Activated naive CD4-positive, alpha-beta T cell treated with anti-CD3 and anti-CD28 coated beads, Interleukin-2, amount 50 U/mL, for 72 hours (primary cell): ENCODE measurements at regions not wholly inside any gene's neighbourhood (a gene's known extent, or its start where the extent isn't known, plus 50 kb on each side); places are given as distances from the start of the nearest gene placed in this dataset.

Experiments used
- ATAC-seq, 2 donors: fragments of 150-1000 bp; cut with Tn5 transposase; 2 replicates each; pipeline ENCODE4 v1.10.0; 2021; ENCODE audit warnings: mild to moderate bottlenecking in 2 of 2, moderate library complexity in 2 of 2
- DNase-seq, 2 donors: peaks; one replicate each; pipeline ENCODE4 v3.0.0; 2021 to 2022; ENCODE audit warnings: low spot score in 2 of 2
- H3K27ac Mint-ChIP-seq, 2 donors: one replicate each; pipeline ENCODE4 v1.8.0; 2022; ENCODE audit warnings: mild to moderate bottlenecking in 2 of 2, mixed read lengths in 2 of 2
- H3K36me3 Mint-ChIP-seq, 2 donors: one replicate each; pipeline ENCODE4 v1.8.0; 2022; ENCODE audit warnings: mixed read lengths in 2 of 2
- H3K9me3 Mint-ChIP-seq, 2 donors: one replicate each; pipeline ENCODE4 v1.8.0; 2022; ENCODE audit warnings: mixed read lengths in 2 of 2

DNA sequence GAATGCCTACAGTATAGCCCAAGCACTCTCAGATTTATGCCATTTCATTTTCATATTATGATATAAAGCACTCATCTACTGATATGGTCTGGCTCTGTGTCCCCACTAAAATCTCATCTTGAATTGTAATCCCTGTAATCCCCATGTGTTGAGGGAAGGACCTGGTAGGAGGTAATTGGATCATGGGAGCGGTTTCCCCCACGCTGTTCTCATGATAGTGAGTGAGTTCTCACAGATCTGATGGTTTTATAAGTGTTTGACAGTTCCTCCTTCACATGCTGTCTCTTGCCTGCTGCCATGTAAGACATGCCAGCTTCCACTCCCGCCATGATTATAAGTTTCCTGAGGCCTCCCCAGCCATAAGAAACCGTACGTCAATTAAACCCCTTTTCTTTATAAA is 171.7 kb downstream of the OTOR start:
- H3K27ac Mint-ChIP-seq: no peak overlapping the region
- no peak for ATAC-seq
- no peak for DNase-seq
- H3K36me3 Mint-ChIP-seq: peaks cover 0 to 6% of the 10 kb centered on the region in 2 donors
- H3K9me3 Mint-ChIP-seq: peaks cover 9 to 10% of the 10 kb centered on the region in 2 donors

DNA sequence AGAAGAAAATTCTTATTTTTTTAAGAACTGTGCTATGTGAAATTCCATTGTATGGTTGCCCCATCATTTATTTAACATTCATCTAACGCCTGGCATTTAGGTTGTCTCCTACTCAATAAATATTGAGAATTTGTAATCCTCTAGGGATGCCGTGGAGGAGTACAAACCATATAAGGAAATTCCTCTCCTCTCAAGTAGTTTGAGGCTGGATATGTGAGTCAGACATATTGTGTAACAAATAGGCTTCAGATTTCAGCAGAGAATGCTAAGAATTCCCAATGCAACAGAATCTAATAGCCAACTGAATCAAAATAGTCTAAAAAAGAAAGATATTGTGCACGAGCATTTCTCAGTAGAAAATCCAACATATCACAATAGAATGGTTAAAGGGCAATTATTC is 174.7 kb downstream of the OTOR start:
- H3K27ac Mint-ChIP-seq: no peak overlapping the region
- H3K9me3 Mint-ChIP-seq: peaks cover 5 to 11% of the 10 kb centered on the region in 2 donors

GRCh38 chr20:16926626-16927430 is 178.7 kb downstream of the OTOR start:
- DNase-seq (no peak), ATAC-seq (no peak)
- Mint-ChIP-seq H3K36me3 (no peaks in the 10 kb centered on the region), H3K9me3 (peaks cover 10 to 16% of the 10 kb centered on the region in 2 donors), H3K27ac (no peak overlapping the region)

More for the DNA sequence above, 174.7 kb downstream of the OTOR start:
- H3K36me3 Mint-ChIP-seq: no peaks in the 10 kb centered on the region
- ATAC-seq (no peak), DNase-seq (no peak)

GRCh38 chr20:16929756-16930155 is 181.6 kb downstream of the OTOR start:
- Mint-ChIP-seq H3K9me3 (peaks cover 12 to 13% of the 10 kb centered on the region in 2 donors), H3K27ac (no peak overlapping the region), H3K36me3 (no peaks in the 10 kb centered on the region)
- ATAC-seq (no peak), DNase-seq (no peak)

DNA sequence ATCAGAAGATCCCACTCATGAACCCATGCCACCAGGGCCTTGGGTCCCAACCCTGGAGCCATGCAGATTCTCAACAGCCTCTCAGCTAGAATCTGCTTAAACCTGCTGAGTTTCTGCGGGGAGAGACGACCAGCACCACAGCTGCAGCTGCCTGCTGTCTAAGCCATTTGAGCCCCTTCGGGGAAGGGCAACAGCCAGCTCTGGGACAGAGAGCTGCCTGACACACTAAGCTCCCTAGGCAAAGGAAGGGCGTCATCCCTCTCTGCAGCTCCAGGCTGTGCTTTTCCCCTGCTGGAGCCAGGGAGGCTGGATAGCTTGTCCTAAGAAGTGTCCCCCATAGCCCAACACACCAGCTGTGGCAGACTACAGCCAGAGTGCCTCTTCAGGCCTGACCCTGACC is 182.5 kb downstream of the OTOR start:
- Mint-ChIP-seq H3K27ac (no peak overlapping the region), H3K36me3 (no peaks in the 10 kb centered on the region), H3K9me3 (peaks cover 10 to 15% of the 10 kb centered on the region in 2 donors)
- ATAC-seq (no peak), DNase-seq (no peak)

- DNase-seq (no peak), ATAC-seq (no peak)
- no peak overlapping the region for H3K27ac Mint-ChIP-seq
- peaks cover 0 to 17% of the 10 kb centered on the region in 2 donors for H3K9me3 Mint-ChIP-seq
- no peaks in the 10 kb centered on the region for H3K36me3 Mint-ChIP-seq
Measured at GRCh38 chr20:16939051-16939450, 190.9 kb downstream of the OTOR start.

GRCh38 chr20:16940701-16941100 is 192.5 kb downstream of the OTOR start:
- DNase-seq: no peak
- Mint-ChIP-seq H3K27ac (no peak overlapping the region), H3K9me3 (peaks cover 0 to 18% of the 10 kb centered on the region in 2 donors), H3K36me3 (no peaks in the 10 kb centered on the region)
- ATAC-seq: no peak

DNA sequence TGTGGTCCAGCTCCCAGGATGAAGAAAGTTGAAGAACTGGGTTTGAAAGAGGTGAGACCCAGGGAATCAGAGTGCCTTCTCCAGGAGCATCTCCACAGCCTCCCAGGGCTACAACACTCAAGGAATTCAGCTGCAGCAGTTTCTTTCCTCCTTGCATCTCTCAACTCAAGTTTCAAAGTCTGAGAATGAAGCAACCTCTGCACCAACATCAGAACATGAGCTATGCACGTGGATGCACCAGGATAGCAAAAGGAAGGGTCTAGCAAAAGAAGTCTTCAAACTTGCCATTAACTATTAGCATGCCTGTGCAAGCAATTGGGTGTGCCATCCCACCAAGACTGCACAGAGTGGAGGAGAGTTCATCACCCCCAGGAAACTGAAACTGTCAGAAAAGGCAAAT is 193.9 kb downstream of the OTOR start:
- DNase-seq: no peak
- H3K36me3 Mint-ChIP-seq: no peaks in the 10 kb centered on the region
- H3K27ac Mint-ChIP-seq: no peak overlapping the region
- no peak for ATAC-seq
- H3K9me3 Mint-ChIP-seq: peaks cover 0 to 13% of the 10 kb centered on the region in 2 donors

DNA sequence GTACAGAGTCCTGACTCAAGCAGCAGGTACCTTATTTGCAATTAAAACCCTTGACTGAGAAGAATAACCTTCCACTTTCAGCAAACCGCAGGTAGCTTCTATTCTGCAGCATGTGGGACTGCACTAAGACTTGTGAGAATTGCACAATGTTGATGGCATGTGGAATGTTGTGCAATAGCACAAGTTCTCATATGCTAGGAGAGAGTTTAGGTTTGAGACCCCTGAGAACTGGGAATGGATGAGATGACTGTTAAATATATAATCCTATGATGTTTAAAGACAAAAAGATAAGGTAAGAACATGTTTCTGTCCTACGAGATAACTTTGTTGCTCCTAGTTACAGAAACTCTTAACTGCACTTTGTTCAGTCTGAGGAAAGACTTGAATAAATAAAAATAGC is 194.6 kb downstream of the OTOR start:
- no peak overlapping the region for H3K27ac Mint-ChIP-seq
- H3K9me3 Mint-ChIP-seq: peaks cover 0 to 13% of the 10 kb centered on the region in 2 donors
- H3K36me3 Mint-ChIP-seq: no peaks in the 10 kb centered on the region
- ATAC-seq (no peak), DNase-seq (no peak)

- H3K9me3 Mint-ChIP-seq: peaks cover 6 to 23% of the 10 kb centered on the region in 2 donors
- ATAC-seq (no peak), DNase-seq (no peak)
- no peak overlapping the region for H3K27ac Mint-ChIP-seq
- no peaks in the 10 kb centered on the region for H3K36me3 Mint-ChIP-seq
Measured at GRCh38 chr20:16944745-16945144, 196.6 kb downstream of the OTOR start.

DNA sequence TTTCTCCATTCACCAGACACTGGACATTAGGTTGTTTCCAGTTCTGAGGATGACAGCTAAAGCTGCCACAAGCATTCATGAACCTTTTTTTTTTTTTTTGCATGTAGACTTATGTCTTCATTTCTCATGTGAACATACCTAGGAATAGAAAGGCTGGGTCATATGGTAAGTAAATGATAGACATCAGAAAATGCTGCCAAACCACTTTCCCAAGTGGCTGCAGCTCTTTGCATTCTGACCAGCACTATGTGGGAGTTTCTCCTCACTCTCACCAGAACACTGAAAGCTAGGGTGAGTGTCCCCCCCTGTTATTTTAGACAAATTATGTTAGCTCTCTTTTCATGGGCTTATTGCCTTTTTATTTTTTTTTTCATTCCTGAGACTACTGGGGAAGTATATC is 197.5 kb downstream of the OTOR start:
- DNase-seq (no peak), ATAC-seq (no peak)
- no peak overlapping the region for H3K27ac Mint-ChIP-seq
- peaks cover 15 to 28% of the 10 kb centered on the region in 2 donors for H3K9me3 Mint-ChIP-seq
- no peaks in the 10 kb centered on the region for H3K36me3 Mint-ChIP-seq

- H3K36me3 Mint-ChIP-seq: no peaks in the 10 kb centered on the region
Measured at GRCh38 chr20:16946097-16946496, 197.9 kb downstream of the OTOR start.

GRCh38 chr20:16947479-16947878 is 199.3 kb downstream of the OTOR start:
- Mint-ChIP-seq H3K36me3 (no peaks in the 10 kb centered on the region), H3K9me3 (peaks cover 16 to 23% of the 10 kb centered on the region in 2 donors), H3K27ac (no peak overlapping the region)
- DNase-seq: no peak
- no peak for ATAC-seq

More at GRCh38 chr20:16946097-16946496, 197.9 kb downstream of the OTOR start:
- no peak for DNase-seq
- ATAC-seq: no peak
- H3K9me3 Mint-ChIP-seq: peaks cover 16 to 26% of the 10 kb centered on the region in 2 donors
- no peak overlapping the region for H3K27ac Mint-ChIP-seq

DNA sequence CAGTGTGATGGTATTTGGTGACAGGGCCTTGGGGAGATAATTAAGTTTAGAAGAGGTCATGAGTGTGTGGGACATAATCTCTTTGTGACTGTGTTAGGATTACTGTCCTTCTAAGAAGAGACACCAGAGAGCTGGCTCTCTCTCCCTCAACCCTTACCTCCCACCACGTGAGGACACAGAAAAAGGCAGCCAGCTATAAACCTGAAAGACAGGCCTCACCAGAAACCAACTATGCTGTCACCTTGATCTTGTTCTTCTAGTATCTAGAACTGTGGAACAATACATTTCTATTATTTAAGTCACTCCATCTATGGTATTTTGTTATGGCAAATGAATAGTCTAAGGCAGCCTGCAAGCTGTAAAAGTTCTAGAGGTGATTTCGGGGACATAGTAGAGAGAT is 203.7 kb downstream of the OTOR start:
- DNase-seq (no peak), ATAC-seq (no peak)
- Mint-ChIP-seq H3K9me3 (peaks cover 16 to 18% of the 10 kb centered on the region in 2 donors), H3K36me3 (no peaks in the 10 kb centered on the region), H3K27ac (no peak overlapping the region)

DNA sequence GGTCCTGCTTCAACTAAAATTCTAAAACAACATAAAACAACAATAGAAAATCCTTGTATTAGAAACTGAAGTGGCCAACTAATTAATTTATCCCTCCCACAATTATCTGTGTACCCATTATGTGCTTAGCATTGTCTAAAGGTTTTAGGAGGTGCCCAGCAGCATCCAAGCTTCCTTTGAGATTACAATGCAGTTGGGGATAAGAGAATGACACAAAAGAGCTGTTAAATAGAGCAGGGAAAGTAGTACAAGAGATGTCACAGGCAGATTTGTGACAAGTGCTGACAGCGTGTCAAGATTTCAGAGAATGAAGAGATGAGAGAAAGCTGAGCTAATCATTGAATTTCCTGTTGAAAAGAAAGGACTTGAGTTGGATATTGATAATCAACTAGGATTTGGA is 204.8 kb downstream of the OTOR start:
- H3K36me3 Mint-ChIP-seq: no peaks in the 10 kb centered on the region
- DNase-seq (no peak), ATAC-seq (no peak)
- peaks cover 15 to 16% of the 10 kb centered on the region in 2 donors for H3K9me3 Mint-ChIP-seq
- H3K27ac Mint-ChIP-seq: no peak overlapping the region

- ATAC-seq: no peak
- H3K36me3 Mint-ChIP-seq: no peaks in the 10 kb centered on the region
- H3K27ac Mint-ChIP-seq: no peak overlapping the region
- H3K9me3 Mint-ChIP-seq: peaks cover 7 to 11% of the 10 kb centered on the region in 2 donors
- no peak for DNase-seq
Measured at GRCh38 chr20:16953858-16954257, 205.7 kb downstream of the OTOR start.

- no peaks in the 10 kb centered on the region for H3K36me3 Mint-ChIP-seq
- DNase-seq (no peak), ATAC-seq (no peak)
- peaks cover 14 to 18% of the 10 kb centered on the region in 2 donors for H3K9me3 Mint-ChIP-seq
- H3K27ac Mint-ChIP-seq: no peak overlapping the region
Measured at GRCh38 chr20:16955462-16955861, 207.3 kb downstream of the OTOR start.

GRCh38 chr20:16955971-16956370 is 207.8 kb downstream of the OTOR start:
- no peak for DNase-seq
- Mint-ChIP-seq H3K36me3 (no peaks in the 10 kb centered on the region), H3K9me3 (peaks cover 11 to 16% of the 10 kb centered on the region in 2 donors), H3K27ac (no peak overlapping the region)
- no peak for ATAC-seq
